ENCODE measurements at regions not wholly inside any gene's neighbourhood (a gene's known extent, or its start where the extent isn't known, plus 50 kb on each side); places are given as distances from the start of the nearest gene placed in this dataset.

DNA sequence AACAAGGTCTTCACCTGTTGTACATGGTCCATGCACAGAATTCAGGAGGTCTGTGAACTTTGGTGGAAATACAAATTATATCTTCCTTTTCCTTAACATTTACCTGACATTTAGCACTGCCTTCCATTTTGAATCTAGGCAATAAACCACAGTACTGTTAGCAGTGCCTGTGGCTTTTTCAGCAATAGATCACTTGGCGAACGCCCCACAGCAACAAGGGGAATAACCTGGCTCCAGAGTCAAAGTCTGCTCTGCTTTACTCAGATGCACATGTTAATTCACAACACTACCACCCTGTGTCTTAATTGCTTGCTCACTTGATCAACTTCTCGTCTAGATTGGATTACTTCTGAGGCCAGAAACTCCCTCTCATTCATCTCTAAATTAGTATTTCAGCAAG lies 414.6 kb upstream of the PROK2 start:
- Mint-ChIP-seq H3K27ac (no peak overlapping the region), H3K9me3 (peaks cover 7% of the 10 kb centered on the region), H3K4me3 (no peak overlapping the region), H3K4me1 (no peaks in the 10 kb centered on the region), H3K36me3 (no peaks in the 10 kb centered on the region)
- DNase-seq (ENCODE audit: low spot score in 2 of 2) (no peak), ATAC-seq (no peak)

DNA sequence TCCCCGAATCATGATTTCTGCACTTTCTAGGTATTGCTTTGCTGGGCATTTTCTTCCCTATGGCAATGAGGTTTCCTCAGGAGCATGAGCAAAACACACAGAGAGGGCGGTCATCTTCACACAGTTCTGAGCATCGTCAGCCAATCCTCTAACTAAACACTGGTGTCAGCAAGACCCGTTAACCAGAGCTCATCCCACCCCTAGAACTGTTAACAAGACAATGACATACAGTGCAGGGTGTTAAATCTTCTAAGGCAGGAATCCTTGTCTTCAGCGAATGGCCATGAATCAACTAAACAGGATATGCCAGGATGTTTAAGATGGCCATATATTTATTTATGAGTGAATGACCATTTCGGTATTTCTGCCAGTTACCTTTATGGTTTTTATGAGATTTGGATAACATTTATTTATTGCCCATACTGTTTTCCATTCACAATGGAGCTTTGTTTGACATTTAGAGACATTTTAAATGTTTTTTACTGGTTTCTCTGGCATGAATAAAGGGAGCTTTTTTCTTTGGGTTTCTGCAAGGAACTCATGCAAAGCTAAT lies 411.5 kb upstream of the PROK2 start:
- H3K9me3 Mint-ChIP-seq: peaks cover 7% of the 10 kb centered on the region
- no peaks in the 10 kb centered on the region for H3K36me3 Mint-ChIP-seq
- no peaks in the 10 kb centered on the region for H3K4me1 Mint-ChIP-seq
- no peak for DNase-seq (ENCODE audit: low spot score in 2 of 2)
- no peak for ATAC-seq
- H3K4me3 Mint-ChIP-seq: no peak overlapping the region
- no peak overlapping the region for H3K27ac Mint-ChIP-seq

DNA sequence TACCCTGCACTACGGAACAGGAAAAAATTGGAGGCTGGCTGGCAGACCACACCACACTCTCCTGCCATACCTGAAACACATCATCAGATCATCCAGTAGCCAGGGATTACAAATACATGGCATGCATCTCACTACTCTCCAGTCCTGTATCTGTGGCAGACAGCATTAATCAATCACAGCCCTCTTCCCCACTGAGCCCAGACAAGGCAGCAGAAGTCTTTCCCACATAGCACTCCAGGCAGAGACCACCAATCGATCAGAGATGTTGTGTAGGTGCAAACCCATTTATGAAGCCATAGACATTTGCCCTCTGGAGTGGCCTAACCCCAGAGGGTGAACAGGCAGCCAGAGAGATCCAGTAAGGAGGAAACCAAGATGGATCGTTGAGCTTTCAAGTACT lies 410.9 kb upstream of the PROK2 start:
- Mint-ChIP-seq H3K9me3 (peaks cover 5% of the 10 kb centered on the region), H3K4me3 (no peak overlapping the region), H3K36me3 (no peaks in the 10 kb centered on the region), H3K4me1 (no peaks in the 10 kb centered on the region), H3K27ac (no peak overlapping the region)
- DNase-seq (ENCODE audit: low spot score in 2 of 2) (no peak), ATAC-seq (no peak)

DNA sequence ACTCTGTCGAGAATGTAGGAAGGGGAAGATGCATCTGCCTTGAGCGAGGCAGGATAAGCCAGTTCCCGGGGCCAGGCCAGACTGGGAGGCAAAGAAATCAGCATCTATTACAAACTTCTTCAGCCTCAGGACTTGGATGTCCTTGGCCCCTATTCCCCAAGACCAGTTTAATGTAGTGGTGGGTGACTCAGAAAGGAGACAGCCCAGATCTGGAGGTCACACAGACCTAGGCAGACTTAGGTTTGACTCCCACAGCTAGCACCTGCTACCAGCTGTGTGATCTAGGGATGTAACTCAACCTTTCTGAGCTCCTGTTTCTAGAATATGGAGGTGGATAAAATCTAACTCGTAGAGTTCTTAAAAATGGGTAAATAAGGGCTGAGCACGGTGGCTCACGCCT lies 409.5 kb upstream of the PROK2 start:
- DNase-seq (ENCODE audit: low spot score in 2 of 2): no peak
- no peak for ATAC-seq
- Mint-ChIP-seq H3K4me3 (no peak overlapping the region), H3K4me1 (no peaks in the 10 kb centered on the region), H3K9me3 (no peaks in the 10 kb centered on the region), H3K36me3 (no peaks in the 10 kb centered on the region), H3K27ac (no peak overlapping the region)

DNA sequence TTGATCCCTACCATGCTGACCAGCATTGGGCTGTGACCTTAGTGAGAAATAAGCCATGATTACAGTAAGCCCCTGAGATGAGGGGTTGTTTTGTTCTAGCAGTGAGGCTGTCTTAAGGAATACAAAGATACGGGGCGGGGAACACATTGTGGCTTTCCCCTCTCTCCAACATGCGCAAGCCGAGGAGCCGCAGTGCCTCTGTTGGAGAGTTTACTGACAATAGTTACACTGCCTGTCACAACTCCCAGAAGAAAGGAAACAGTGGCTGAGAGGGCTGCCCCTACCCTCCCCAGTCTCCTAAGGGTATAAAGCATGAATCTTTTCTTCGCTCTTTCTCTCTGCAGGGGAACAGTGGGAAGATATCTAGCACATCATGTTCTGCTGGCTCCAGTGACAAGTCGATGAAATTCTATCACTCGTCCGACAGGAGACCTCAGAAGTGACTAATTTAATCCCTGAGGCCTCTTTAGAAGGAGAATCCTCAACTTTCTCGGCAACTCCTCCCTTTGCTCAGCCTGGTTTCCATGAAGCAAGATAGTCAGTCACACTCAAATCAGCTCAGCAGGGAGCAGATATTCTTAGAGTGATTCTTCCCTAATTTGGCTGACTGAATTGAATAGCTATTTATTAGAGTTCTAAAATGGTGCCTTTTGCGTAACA lies 409.0 kb upstream of the PROK2 start:
- DNase-seq (ENCODE audit: low spot score in 2 of 2) (no peak), ATAC-seq (no peak)
- H3K9me3 Mint-ChIP-seq: no peaks in the 10 kb centered on the region
- H3K4me3 Mint-ChIP-seq: no peak overlapping the region
- H3K4me1 Mint-ChIP-seq: no peaks in the 10 kb centered on the region
- H3K36me3 Mint-ChIP-seq: no peaks in the 10 kb centered on the region
- no peak overlapping the region for H3K27ac Mint-ChIP-seq

DNA sequence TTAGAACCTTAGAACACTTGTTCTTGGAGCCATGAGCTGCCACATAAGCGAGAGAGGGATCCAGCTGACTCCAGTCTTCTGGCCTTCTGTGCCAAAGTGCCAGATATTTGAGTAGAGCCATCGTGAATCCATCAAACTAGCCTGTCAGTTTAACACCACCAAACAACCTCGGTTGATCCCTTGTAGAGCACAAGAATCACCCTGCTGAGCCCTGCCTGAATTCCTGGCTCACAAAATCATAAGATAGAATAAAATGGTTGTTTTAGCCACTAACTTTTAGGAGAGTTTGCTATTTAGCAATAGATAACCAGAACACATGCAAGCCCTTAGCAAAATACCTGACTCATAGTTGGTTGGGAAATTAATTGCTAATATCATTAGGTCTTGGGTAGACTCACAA lies 407.6 kb upstream of the PROK2 start:
- no peaks in the 10 kb centered on the region for H3K36me3 Mint-ChIP-seq
- H3K4me1 Mint-ChIP-seq: no peaks in the 10 kb centered on the region
- ATAC-seq (no peak), DNase-seq (ENCODE audit: low spot score in 2 of 2) (no peak)
- no peak overlapping the region for H3K27ac Mint-ChIP-seq
- no peak overlapping the region for H3K4me3 Mint-ChIP-seq
- H3K9me3 Mint-ChIP-seq: no peaks in the 10 kb centered on the region

DNA sequence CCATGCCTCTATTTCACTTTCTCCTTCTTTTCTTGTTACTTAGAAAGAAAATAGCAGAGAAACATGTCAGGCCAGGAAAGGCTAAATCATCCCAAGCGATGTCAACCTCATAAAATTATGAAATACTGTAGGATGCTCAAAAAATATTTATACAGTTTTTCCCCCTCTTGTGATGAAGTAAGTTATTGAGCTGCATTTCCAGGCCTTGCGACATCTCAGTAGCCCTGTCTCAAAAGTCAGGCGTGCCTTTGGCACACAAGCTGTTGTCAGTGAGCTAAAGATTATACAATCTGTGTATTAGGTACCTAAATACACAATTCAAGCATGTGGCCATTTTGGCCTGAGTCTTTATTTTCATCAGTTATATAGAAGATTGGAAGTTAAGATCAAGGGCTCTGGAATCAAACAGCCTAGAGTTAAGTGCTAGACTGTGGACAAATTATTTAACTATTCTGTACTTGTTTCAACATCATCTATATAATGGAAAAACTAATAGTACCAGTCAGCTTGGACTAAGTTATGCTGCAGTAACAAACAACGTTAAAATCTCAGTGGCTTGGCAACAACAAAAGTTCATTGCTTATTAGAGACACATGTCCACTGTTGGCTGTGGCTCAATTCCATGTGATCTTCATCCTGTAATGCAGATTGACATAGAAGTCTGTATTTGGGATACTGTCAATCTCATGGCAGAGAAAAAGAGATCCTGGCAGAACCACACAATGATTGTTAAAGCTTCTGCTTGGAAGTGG lies 406.4 kb upstream of the PROK2 start:
- H3K27ac Mint-ChIP-seq: no peak overlapping the region
- no peak for DNase-seq (ENCODE audit: low spot score in 2 of 2)
- no peaks in the 10 kb centered on the region for H3K36me3 Mint-ChIP-seq
- no peaks in the 10 kb centered on the region for H3K9me3 Mint-ChIP-seq
- ATAC-seq: no peak
- H3K4me3 Mint-ChIP-seq: no peak overlapping the region
- no peaks in the 10 kb centered on the region for H3K4me1 Mint-ChIP-seq

DNA sequence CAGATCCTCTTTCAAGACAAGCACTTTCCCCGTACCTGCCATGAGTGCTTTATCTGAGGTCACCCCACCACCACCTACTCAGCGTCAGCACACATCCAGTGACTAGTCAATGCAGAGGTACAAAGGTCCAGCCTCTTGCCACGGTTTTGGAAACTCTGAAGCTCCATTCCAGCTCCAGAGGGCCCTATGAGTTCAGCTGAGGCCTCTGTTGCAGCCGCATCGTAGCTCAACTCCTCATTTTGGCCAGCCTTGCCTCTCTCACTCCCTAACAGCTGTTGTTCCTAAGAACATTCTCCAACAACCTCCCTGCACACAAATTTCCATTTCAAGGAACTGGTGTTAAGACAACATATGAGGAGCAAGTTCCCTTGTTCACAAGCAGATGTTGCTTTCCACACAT lies 405.1 kb upstream of the PROK2 start:
- no peak for ATAC-seq
- no peak for DNase-seq (ENCODE audit: low spot score in 2 of 2)
- Mint-ChIP-seq H3K9me3 (no peaks in the 10 kb centered on the region), H3K36me3 (no peaks in the 10 kb centered on the region), H3K27ac (no peak overlapping the region), H3K4me1 (no peaks in the 10 kb centered on the region), H3K4me3 (no peak overlapping the region)

DNA sequence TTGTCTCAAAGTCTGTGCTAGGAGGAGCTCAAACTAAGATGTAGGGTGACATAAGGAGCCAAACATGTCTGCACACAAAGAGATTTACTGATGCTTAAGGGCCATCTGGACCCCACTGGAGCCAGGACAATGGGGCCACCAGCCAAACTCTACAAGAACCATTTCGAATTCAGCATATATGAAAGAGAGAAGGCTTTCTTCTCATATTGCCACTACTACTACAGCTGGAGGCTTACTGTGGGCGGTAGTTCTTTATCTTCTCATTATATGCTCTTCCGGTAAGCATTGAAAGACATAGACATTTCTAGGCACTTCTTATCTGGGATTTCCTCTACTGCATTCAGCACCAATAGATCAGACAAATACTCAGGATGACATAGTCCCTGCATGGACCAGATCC lies 404.4 kb upstream of the PROK2 start:
- H3K9me3 Mint-ChIP-seq: no peaks in the 10 kb centered on the region
- no peaks in the 10 kb centered on the region for H3K36me3 Mint-ChIP-seq
- DNase-seq (ENCODE audit: low spot score in 2 of 2) (no peak), ATAC-seq (no peak)
- H3K27ac Mint-ChIP-seq: no peak overlapping the region
- H3K4me1 Mint-ChIP-seq: no peaks in the 10 kb centered on the region
- H3K4me3 Mint-ChIP-seq: no peak overlapping the region

DNA sequence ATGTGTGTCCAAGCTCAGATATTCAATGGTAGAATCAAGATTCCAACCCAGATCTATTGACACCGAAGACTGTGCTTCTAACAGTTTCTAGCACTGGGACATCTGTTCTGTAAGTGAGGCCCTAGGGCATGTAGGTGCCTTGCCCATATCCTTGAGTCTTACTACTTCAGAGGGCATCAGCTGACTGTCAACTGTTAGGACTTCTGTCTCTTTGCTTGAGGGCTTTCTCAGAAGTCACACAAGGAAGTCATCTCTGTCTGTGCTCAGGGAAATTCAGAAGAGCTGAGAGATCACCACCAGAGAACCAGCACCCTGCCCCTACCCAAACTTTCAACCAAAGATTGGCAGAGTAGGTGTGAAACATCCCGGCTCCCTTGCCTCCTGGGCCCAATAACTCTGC lies 403.6 kb upstream of the PROK2 start:
- no peaks in the 10 kb centered on the region for H3K4me1 Mint-ChIP-seq
- H3K36me3 Mint-ChIP-seq: no peaks in the 10 kb centered on the region
- DNase-seq (ENCODE audit: low spot score in 2 of 2) (no peak), ATAC-seq (no peak)
- no peaks in the 10 kb centered on the region for H3K9me3 Mint-ChIP-seq
- H3K27ac Mint-ChIP-seq: no peak overlapping the region
- H3K4me3 Mint-ChIP-seq: no peak overlapping the region

DNA sequence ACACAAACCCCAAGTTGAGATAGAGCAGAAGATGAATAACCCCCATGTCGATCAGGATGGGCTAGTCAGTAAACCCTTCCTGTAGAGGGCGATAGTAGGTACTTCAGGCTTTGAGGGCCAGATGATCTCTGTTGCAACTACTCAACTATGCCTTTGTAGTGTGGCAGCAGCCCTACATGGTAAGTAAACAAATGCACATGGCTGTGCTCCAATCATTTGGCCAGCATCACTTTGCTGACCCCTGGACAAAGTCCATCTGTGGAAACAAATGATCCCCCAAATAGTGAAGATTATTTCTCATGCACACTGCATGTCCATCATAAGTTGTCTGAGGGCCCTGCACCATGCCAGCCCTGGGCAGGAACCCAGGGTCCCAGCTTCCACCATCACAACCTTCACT lies 402.2 kb upstream of the PROK2 start:
- ATAC-seq: no peak
- no peak for DNase-seq (ENCODE audit: low spot score in 2 of 2)
- no peaks in the 10 kb centered on the region for H3K36me3 Mint-ChIP-seq
- H3K4me1 Mint-ChIP-seq: no peaks in the 10 kb centered on the region
- H3K4me3 Mint-ChIP-seq: no peak overlapping the region
- H3K27ac Mint-ChIP-seq: no peak overlapping the region
- H3K9me3 Mint-ChIP-seq: no peaks in the 10 kb centered on the region

DNA sequence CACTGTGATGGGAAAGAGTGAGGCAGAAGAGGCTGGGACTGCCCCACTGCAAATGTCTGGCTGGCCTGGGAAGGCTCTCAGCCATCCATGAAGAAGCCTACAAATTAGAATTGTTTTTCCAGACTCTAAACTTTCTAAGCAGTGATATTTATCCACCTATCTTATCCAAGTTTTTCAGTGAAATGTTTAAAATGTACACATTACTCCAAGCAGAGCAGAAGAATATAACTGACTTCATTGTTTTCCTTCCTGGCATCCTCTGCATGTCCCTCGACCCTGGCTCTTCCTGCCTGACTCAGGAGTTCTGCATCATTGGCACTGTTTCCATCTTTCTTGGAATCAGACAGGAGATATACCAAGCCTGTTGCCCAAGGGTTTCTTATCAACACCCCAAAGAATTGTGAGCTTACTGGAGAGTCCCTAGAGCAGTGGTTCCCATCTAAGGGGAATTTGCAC lies 401.5 kb upstream of the PROK2 start:
- ATAC-seq (no peak), DNase-seq (ENCODE audit: low spot score in 2 of 2) (no peak)
- Mint-ChIP-seq H3K4me1 (no peaks in the 10 kb centered on the region), H3K4me3 (no peak overlapping the region), H3K36me3 (no peaks in the 10 kb centered on the region), H3K27ac (no peak overlapping the region), H3K9me3 (no peaks in the 10 kb centered on the region)

DNA sequence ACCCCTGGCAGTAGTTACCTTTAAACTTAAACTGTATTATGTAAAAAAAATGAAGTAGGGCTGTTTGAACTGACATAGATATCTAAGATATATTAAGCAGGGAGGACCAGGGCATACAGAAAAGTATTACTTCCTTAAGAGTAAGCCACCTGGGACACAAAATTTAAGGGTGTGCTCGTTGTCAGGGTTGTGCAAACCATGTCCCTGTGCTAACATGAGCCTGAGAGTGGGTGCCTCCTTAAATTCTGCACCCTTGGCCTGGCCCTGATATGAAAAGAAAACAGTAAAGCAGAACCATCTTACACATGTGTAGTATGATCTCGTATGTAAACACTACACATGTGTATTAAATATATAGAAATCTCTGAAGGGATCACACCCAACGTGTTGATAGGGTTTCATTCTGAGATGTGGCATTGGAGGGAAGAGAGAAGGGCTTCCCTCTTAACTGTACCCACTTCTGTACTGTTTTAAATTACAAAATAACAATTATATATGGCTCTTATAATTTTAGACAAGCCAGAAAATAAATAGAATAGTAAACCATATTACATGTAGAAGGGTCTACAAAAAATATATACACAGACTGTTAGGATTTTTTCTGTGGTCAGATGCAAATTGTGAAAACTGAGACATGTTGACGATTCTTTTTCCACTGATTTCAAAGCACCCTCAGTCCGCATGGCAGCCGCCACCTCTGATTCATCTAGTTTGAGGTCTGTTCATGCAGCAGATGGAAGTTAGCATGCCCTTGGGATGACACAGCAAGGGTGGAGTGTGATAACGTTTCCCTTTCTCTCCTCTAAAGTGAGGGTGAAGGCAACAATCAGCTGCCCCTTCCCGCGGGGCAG lies 400.8 kb upstream of the PROK2 start:
- peak; percentile 63 for ATAC-seq
- Mint-ChIP-seq H3K9me3 (no peaks in the 10 kb centered on the region), H3K4me3 (no peak overlapping the region), H3K36me3 (no peaks in the 10 kb centered on the region), H3K27ac (no peak overlapping the region), H3K4me1 (no peaks in the 10 kb centered on the region)
- no peak for DNase-seq (ENCODE audit: low spot score in 2 of 2)

DNA sequence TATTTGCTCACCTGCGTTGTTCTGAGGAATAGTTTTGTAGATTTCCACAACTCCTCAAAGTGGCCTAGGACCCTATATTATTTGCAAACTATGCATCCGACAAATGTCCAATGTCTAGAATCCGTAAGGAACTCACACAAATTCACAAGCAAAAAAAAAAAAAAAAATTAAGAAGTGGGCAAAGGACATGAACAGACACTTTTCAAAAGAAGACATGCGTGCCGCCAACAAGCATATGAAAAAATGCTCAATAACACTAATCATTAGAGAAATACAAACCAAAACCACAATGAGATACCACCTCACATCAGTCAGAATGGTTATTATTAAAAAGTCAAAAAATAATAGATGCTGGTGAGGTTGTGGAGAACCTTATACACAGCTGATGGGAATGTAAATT lies 398.5 kb upstream of the PROK2 start:
- H3K27ac Mint-ChIP-seq: no peak overlapping the region
- ATAC-seq: no peak
- H3K9me3 Mint-ChIP-seq: no peaks in the 10 kb centered on the region
- H3K4me3 Mint-ChIP-seq: no peak overlapping the region
- DNase-seq (ENCODE audit: low spot score in 2 of 2): no peak
- no peaks in the 10 kb centered on the region for H3K4me1 Mint-ChIP-seq
- no peaks in the 10 kb centered on the region for H3K36me3 Mint-ChIP-seq

DNA sequence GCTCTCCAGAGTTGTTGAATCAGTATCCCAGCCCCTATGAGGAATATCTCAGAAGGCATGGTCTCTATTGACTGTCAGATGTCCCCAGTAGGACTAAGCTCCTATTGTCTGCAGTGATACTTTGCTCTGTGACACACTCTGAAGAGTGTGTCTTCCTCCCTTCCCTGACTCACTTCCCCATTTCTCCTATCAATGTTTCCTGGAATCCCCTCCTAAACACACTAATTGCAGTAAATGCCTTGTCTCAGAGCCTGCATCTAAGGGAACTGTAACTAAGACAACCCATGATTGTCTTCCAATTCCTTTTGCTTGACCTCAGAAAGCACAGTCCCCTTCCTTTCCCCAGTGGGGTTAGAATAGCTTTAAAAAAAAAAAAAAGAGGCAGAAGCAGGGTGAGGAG lies 397.3 kb upstream of the PROK2 start:
- Mint-ChIP-seq H3K9me3 (no peaks in the 10 kb centered on the region), H3K27ac (no peak overlapping the region), H3K4me3 (no peak overlapping the region), H3K36me3 (no peaks in the 10 kb centered on the region), H3K4me1 (no peaks in the 10 kb centered on the region)
- no peak for ATAC-seq
- no peak for DNase-seq (ENCODE audit: low spot score in 2 of 2)
